NCI-H1436 (cell line): ENCODE measurements at regions not wholly inside any gene's neighbourhood (a gene's known extent, or its start where the extent isn't known, plus 50 kb on each side); places are given as distances from the start of the nearest gene placed in this dataset.

Experiments
- DNase-seq: peaks from one replicate; lab custom pipeline; 2025; lab: John Stamatoyannopoulos, UW

- DNase-seq = no peak
Observed at GRCh38 chr5:109945097-109945678, 255.5 kb downstream of the MAN2A1 start.

- no peak for DNase-seq
Observed at GRCh38 chr5:109945723-109946480, 256.2 kb downstream of the MAN2A1 start.

GRCh38 chr5:109946610-109947009 lies 256.9 kb downstream of the MAN2A1 start:
- DNase-seq = no peak

GRCh38 chr5:109947667-109948066 lies 257.9 kb downstream of the MAN2A1 start:
- no peak for DNase-seq

GRCh38 chr5:109950634-109951033 lies 260.9 kb downstream of the MAN2A1 start:
- no peak for DNase-seq

GRCh38 chr5:109951348-109951747 lies 261.6 kb downstream of the MAN2A1 start:
- no peak for DNase-seq

- DNase-seq = no peak
Observed at GRCh38 chr5:109951758-109952157, 262.0 kb downstream of the MAN2A1 start.

GRCh38 chr5:109953761-109954160 lies 264.0 kb downstream of the MAN2A1 start:
- DNase-seq = no peak

- DNase-seq = no peak
Observed at GRCh38 chr5:109956884-109957283, 267.2 kb downstream of the MAN2A1 start.

GRCh38 chr5:109958082-109958481 lies 268.4 kb downstream of the MAN2A1 start:
- no peak for DNase-seq

- DNase-seq = no peak
Observed at GRCh38 chr5:109959652-109960051, 269.9 kb downstream of the MAN2A1 start.

GRCh38 chr5:109961751-109962150 lies 272.0 kb downstream of the MAN2A1 start:
- DNase-seq = no peak

- no peak for DNase-seq
Observed at GRCh38 chr5:109962882-109963603, 273.3 kb downstream of the MAN2A1 start.

- no peak for DNase-seq
Observed at GRCh38 chr5:109964136-109964535, 274.4 kb downstream of the MAN2A1 start.

- no peak for DNase-seq
Observed at GRCh38 chr5:109965634-109966033, 275.9 kb downstream of the MAN2A1 start.

- no peak for DNase-seq
Observed at GRCh38 chr5:109971968-109972367, 282.2 kb downstream of the MAN2A1 start.

GRCh38 chr5:109981979-109982378 lies 292.3 kb downstream of the MAN2A1 start:
- no peak for DNase-seq

GRCh38 chr5:109982966-109983534 lies 293.3 kb downstream of the MAN2A1 start:
- no peak for DNase-seq

- no peak for DNase-seq
Observed at GRCh38 chr5:109986726-109987125, 297.0 kb downstream of the MAN2A1 start.

- no peak for DNase-seq
Observed at GRCh38 chr5:109987355-109987754, 297.6 kb downstream of the MAN2A1 start.

GRCh38 chr5:109987970-109988369 lies 298.2 kb downstream of the MAN2A1 start:
- no peak for DNase-seq

GRCh38 chr5:109989161-109989560 lies 299.4 kb downstream of the MAN2A1 start:
- no peak for DNase-seq
